ENCODE measurements at regions not wholly inside any gene's neighbourhood (a gene's known extent, or its start where the extent isn't known, plus 50 kb on each side); places are given as distances from the start of the nearest gene placed in this dataset.

- TF ChIP-seq, protein P1, sequence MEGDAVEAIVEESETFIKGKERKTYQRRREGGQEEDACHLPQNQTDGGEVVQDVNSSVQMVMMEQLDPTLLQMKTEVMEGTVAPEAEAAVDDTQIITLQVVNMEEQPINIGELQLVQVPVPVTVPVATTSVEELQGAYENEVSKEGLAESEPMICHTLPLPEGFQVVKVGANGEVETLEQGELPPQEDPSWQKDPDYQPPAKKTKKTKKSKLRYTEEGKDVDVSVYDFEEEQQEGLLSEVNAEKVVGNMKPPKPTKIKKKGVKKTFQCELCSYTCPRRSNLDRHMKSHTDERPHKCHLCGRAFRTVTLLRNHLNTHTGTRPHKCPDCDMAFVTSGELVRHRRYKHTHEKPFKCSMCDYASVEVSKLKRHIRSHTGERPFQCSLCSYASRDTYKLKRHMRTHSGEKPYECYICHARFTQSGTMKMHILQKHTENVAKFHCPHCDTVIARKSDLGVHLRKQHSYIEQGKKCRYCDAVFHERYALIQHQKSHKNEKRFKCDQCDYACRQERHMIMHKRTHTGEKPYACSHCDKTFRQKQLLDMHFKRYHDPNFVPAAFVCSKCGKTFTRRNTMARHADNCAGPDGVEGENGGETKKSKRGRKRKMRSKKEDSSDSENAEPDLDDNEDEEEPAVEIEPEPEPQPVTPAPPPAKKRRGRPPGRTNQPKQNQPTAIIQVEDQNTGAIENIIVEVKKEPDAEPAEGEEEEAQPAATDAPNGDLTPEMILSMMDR (IDR thresholded peaks at IDR 0.05; ENCODE audit: low read depth, low read length, missing input control): no peak
These were observed 230.7 kb upstream of the SLCO3A1 start (continued) for GRCh38 chr15:91622711-91623342.

DNA sequence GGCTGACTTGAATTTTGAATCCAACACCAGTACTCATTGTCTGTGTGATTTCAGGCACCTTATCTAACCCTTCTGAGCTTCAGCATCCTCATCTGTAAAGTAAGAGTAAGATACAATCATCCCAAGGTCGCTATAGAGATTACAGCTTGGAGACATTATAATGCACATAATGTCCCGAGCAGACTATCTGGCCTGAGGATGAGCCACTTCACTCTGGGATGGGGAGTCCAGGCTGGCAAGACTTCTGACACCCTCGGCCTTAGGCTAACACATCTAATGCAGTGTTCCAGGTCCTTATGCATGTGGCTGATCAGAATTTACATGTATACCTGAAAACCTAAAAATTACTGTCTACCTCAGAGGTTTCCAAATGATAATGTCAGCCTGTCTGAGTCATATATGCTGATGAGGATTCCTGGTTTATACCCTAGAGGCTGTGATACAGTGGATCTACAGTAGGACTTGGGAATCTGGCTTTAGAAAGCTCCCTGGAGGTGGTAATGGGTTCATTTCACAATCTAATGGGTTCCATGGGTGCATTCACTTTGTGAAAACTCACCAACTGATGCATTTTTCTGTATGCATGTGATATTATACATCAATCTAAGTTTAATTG, 229.0 kb upstream of the SLCO3A1 start:
- Histone ChIP-seq H3K9me3 (ENCODE audit: control insufficient read depth in 4 of 4, low read length in 3 of 4) (no peaks in the 10 kb centered on the region), H3K27me3 (ENCODE audit: control insufficient read depth in 4 of 4, insufficient read depth in 4 of 4, low read length in 3 of 4) (no peaks in the 10 kb centered on the region), H3K4me3 (ENCODE audit: low read depth in 1 of 3, low read length in 3 of 3) (no peak overlapping the region), H3K4me1 (ENCODE audit: control insufficient read depth in 4 of 4, insufficient read depth in 4 of 4, low read length in 3 of 4) (peaks cover 0 to 16% (median 11%) of the 10 kb centered on the region in 4 donors), H3K27ac (ENCODE audit: low read depth in 1 of 2, low read length in 2 of 2) (no peak overlapping the region), H3K9ac (ENCODE audit: low read depth in 1 of 2, low read length in 2 of 2) (no peak overlapping the region), H3K36me3 (ENCODE audit: control insufficient read depth in 4 of 4, insufficient read depth in 3 of 4, low read depth in 1 of 4, low read length in 3 of 4) (no peaks in the 10 kb centered on the region)
- no peak for DNase-seq (ENCODE audit: low spot score)
- WGBS: 92% methylated on average over 3 of the region's 3 CpGs
- TF ChIP-seq YY1 (IDR thresholded peaks at IDR 0.05) (no peak), REST (IDR thresholded peaks at IDR 0.05) (no peak), NR2F2 (IDR thresholded peaks at IDR 0.05) (no peak), JUND (IDR thresholded peaks at IDR 0.05) (no peak), FOXA1 (IDR thresholded peaks at IDR 0.05) (no peak), FOXA2 (IDR thresholded peaks at IDR 0.05) (no peak)
- TF ChIP-seq, protein P1 (IDR thresholded peaks at IDR 0.05; ENCODE audit: low read depth, low read length, missing input control): no peak
- TF ChIP-seq, protein P2, sequence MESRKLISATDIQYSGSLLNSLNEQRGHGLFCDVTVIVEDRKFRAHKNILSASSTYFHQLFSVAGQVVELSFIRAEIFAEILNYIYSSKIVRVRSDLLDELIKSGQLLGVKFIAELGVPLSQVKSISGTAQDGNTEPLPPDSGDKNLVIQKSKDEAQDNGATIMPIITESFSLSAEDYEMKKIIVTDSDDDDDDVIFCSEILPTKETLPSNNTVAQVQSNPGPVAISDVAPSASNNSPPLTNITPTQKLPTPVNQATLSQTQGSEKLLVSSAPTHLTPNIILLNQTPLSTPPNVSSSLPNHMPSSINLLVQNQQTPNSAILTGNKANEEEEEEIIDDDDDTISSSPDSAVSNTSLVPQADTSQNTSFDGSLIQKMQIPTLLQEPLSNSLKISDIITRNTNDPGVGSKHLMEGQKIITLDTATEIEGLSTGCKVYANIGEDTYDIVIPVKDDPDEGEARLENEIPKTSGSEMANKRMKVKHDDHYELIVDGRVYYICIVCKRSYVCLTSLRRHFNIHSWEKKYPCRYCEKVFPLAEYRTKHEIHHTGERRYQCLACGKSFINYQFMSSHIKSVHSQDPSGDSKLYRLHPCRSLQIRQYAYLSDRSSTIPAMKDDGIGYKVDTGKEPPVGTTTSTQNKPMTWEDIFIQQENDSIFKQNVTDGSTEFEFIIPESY (IDR thresholded peaks at IDR 0.05): no peak

GRCh38 chr15:91625506-91625905, 228.0 kb upstream of the SLCO3A1 start:
- H3K27me3 ChIP-seq (ENCODE audit: control insufficient read depth in 4 of 4, insufficient read depth in 4 of 4, low read length in 3 of 4): no peaks in the 10 kb centered on the region
- no peak overlapping the region for H3K4me3 ChIP-seq (ENCODE audit: low read depth in 1 of 3, low read length in 3 of 3)
- TF ChIP-seq RXRA (IDR thresholded peaks at IDR 0.05) (no peak), NR2F2 (IDR thresholded peaks at IDR 0.05) (no peak), ATF3 (IDR thresholded peaks at IDR 0.05) (no peak), EGR1 (IDR thresholded peaks at IDR 0.05; ENCODE audit: low read depth in 2 of 2) (no peak), FOXA2 (IDR thresholded peaks at IDR 0.05) (no peak), HNF4G (IDR thresholded peaks at IDR 0.05) (no peak), HNF4A (conservative IDR thresholded peaks at IDR 0.05) (no peak), FOXA1 (IDR thresholded peaks at IDR 0.05) (no peak), YY1 (IDR thresholded peaks at IDR 0.05) (no peak), RAD21 (IDR thresholded peaks at IDR 0.05) (no peak), TAF1 (conservative IDR thresholded peaks at IDR 0.05) (no peak)
- TF ChIP-seq, protein P2 (IDR thresholded peaks at IDR 0.05): no peak
- TF ChIP-seq, protein P3, sequence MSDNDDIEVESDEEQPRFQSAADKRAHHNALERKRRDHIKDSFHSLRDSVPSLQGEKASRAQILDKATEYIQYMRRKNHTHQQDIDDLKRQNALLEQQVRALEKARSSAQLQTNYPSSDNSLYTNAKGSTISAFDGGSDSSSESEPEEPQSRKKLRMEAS (IDR thresholded peaks at IDR 0.05): no peak
- H3K27ac ChIP-seq (ENCODE audit: low read depth in 1 of 2, low read length in 2 of 2): no peak overlapping the region
- 95% methylated on average over 6 of the region's 6 CpGs for WGBS
- no peaks in the 10 kb centered on the region for H3K36me3 ChIP-seq (ENCODE audit: control insufficient read depth in 4 of 4, insufficient read depth in 3 of 4, low read depth in 1 of 4, low read length in 3 of 4)
- no peak for DNase-seq (ENCODE audit: low spot score)
- H3K4me1 ChIP-seq (ENCODE audit: control insufficient read depth in 4 of 4, insufficient read depth in 4 of 4, low read length in 3 of 4): peaks cover 0 to 16% (median 11%) of the 10 kb centered on the region in 4 donors
- no peaks in the 10 kb centered on the region for H3K9me3 ChIP-seq (ENCODE audit: control insufficient read depth in 4 of 4, low read length in 3 of 4)
- H3K9ac ChIP-seq (ENCODE audit: low read depth in 1 of 2, low read length in 2 of 2): no peak overlapping the region
